K562 (cell line): ENCODE measurements at regions not wholly inside any gene's neighbourhood (a gene's known extent, or its start where the extent isn't known, plus 50 kb on each side); places are given as distances from the start of the nearest gene placed in this dataset.

Experiments used
- BHLHE40 ChIP-seq: IDR thresholded peaks from 2 replicates; pipeline ENCODE4 v1.6.1; 2011; ENCODE audit warnings: low read length, improper control_type of control experiment
- CREB1 ChIP-seq, 2 experiments: sonication (generic) in 1 of 2; formaldehyde crosslinking in 1 of 2; IDR thresholded peaks; 2 replicates each; pipeline versions ENCODE4 v1.6.1 to v1.8.0; 2012 to 2022; ENCODE audit warnings: inconsistent platforms in 1 of 2, mild to moderate bottlenecking in 1 of 2, missing genetic modification reagents in 1 of 2, moderate library complexity in 1 of 2
- GABPA ChIP-seq: fragments of 200-800 bp; sonication (Bioruptor generic); conservative IDR thresholded peaks from 2 replicates; pipeline ENCODE4 v1.6.1; 2016; ENCODE audit warnings: low read depth, missing genetic modification characterization, missing compliant biosample characterization
- HNRNPK ChIP-seq: fragments of 200-400 bp; formaldehyde crosslinking; IDR thresholded peaks from one replicate; pipeline ENCODE4 v1.6.1; 2018; ENCODE audit warnings: mild to moderate bottlenecking, low read depth, low read length; ENCODE audit not compliant: poor library complexity, severe bottlenecking
- KDM1A ChIP-seq, 2 experiments: fragments of 450-650 bp; IDR thresholded peaks; 2 replicates each; pipeline ENCODE4 v1.6.1; 2016; ENCODE audit warnings: mild to moderate bottlenecking in 2 of 2
- PCBP1 ChIP-seq: fragments of 200-400 bp; formaldehyde crosslinking; IDR thresholded peaks from 2 replicates; pipeline ENCODE4 v1.6.1; 2018; ENCODE audit warnings: mild to moderate bottlenecking, low read depth, low read length; ENCODE audit not compliant: poor library complexity, severe bottlenecking
- POLR2A ChIP-seq: fragments of 450-650 bp; conservative IDR thresholded peaks from 2 replicates; pipeline ENCODE4 v1.6.1; 2016
- POLR3A ChIP-seq: IDR thresholded peaks from 2 replicates; pipeline ENCODE4 v1.6.1; 2011; ENCODE audit warnings: borderline replicate concordance, mild to moderate bottlenecking, moderate library complexity; ENCODE audit not compliant: insufficient read length, insufficient read depth; ENCODE audit errors: extremely low read depth
- SMARCC2 ChIP-seq: fragments of 450-650 bp; IDR thresholded peaks from 2 replicates; pipeline ENCODE4 v1.6.1; 2017; ENCODE audit warnings: antibody characterized with exemption, moderate library complexity, mild to moderate bottlenecking, low read depth
- TARDBP ChIP-seq: fragments of 450-650 bp; IDR thresholded peaks from 2 replicates; pipeline ENCODE4 v1.6.1; 2016
- TBL1XR1 ChIP-seq, 2 experiments: IDR thresholded peaks; 2 replicates each; pipeline ENCODE4 v1.6.1; 2012; ENCODE audit warnings: improper control_type of control experiment in 2 of 2, low read length in 2 of 2, mild to moderate bottlenecking in 1 of 2
- ZNF584 ChIP-seq: fragments of 200-800 bp; sonication (Bioruptor generic); IDR thresholded peaks from 2 replicates; pipeline ENCODE4 v1.6.1; 2016; ENCODE audit warnings: low read depth, mild to moderate bottlenecking, missing genetic modification characterization, missing compliant biosample characterization
- TF ChIP-seq, protein P1 (sequence below): fragments of 450-650 bp; formaldehyde crosslinking; IDR thresholded peaks from 2 replicates; pipeline ENCODE4 v1.4.0; 2020; ENCODE audit warnings: mild to moderate bottlenecking, mixed read lengths
- TF ChIP-seq, protein P2 (sequence below), 3 experiments: IDR thresholded peaks in 2 of 3; conservative IDR thresholded peaks in 1 of 3; 2 replicates each; pipeline ENCODE4 v1.5.1; 2011 to 2012; ENCODE audit warnings: low read length in 3 of 3, mild to moderate bottlenecking in 3 of 3, control low read depth in 2 of 3, improper control_type of control experiment in 1 of 3, inconsistent platforms in 1 of 3, low read depth in 1 of 3, mixed read lengths in 1 of 3, moderate library complexity in 1 of 3; ENCODE audit not compliant: insufficient read depth in 2 of 3

DNA sequence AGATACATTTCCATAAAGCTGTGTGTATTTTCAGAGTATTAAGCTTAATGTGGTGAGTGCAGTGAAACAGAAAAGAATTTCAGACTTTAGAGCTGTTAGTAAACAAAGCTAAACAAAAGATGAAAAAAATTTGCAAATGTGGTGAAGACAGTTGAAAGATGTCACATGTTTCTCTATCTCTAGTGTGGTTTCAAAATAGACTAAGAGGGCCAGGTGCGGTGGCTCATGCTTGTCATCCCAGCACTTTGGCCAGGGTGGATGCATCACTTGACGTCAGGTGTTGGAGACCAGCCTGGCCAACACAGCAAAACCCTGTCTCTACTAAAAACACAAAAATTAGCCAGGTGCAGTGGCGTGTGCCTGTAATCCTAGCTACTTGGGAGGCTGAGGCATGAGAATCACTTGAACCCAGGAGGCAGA is 466.0 kb upstream of the NR2F2 start:
- no peak for TF ChIP-seq TARDBP
- no peak for TF ChIP-seq POLR2A
- no peak for TF ChIP-seq ZNF584
- TF ChIP-seq, protein P1, sequence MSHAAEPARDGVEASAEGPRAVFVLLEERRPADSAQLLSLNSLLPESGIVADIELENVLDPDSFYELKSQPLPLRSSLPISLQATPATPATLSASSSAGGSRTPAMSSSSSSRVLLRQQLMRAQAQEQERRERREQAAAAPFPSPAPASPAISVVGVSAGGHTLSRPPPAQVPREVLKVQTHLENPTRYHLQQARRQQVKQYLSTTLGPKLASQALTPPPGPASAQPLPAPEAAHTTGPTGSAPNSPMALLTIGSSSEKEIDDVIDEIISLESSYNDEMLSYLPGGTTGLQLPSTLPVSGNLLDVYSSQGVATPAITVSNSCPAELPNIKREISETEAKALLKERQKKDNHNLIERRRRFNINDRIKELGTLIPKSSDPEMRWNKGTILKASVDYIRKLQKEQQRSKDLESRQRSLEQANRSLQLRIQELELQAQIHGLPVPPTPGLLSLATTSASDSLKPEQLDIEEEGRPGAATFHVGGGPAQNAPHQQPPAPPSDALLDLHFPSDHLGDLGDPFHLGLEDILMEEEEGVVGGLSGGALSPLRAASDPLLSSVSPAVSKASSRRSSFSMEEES (CRISPR knock-in tag): no peak
- no peak for TF ChIP-seq CREB1 (IDR thresholded peaks at IDR 0.05)
- TF ChIP-seq CREB1 (CRISPR knock-in tag; IDR thresholded peaks at IDR 0.05): no peak
- TF ChIP-seq SMARCC2: no peak
- no peak for TF ChIP-seq HNRNPK
- TF ChIP-seq GABPA (tag): no peak
- TF ChIP-seq, protein P2, sequence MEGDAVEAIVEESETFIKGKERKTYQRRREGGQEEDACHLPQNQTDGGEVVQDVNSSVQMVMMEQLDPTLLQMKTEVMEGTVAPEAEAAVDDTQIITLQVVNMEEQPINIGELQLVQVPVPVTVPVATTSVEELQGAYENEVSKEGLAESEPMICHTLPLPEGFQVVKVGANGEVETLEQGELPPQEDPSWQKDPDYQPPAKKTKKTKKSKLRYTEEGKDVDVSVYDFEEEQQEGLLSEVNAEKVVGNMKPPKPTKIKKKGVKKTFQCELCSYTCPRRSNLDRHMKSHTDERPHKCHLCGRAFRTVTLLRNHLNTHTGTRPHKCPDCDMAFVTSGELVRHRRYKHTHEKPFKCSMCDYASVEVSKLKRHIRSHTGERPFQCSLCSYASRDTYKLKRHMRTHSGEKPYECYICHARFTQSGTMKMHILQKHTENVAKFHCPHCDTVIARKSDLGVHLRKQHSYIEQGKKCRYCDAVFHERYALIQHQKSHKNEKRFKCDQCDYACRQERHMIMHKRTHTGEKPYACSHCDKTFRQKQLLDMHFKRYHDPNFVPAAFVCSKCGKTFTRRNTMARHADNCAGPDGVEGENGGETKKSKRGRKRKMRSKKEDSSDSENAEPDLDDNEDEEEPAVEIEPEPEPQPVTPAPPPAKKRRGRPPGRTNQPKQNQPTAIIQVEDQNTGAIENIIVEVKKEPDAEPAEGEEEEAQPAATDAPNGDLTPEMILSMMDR (IDR thresholded peaks at IDR 0.05 in 2 of 3, conservative IDR thresholded peaks at IDR 0.05 in 1 of 3; ENCODE audit: insufficient read depth in 2 of 3, low read depth in 1 of 3, low read length in 3 of 3): no peak
- no peak for TF ChIP-seq PCBP1
- TF ChIP-seq KDM1A (IDR thresholded peaks at IDR 0.05): no peak
- TF ChIP-seq POLR3A: no peak
- no peak for TF ChIP-seq TBL1XR1 (IDR thresholded peaks at IDR 0.05; ENCODE audit: low read length in 2 of 2)
- no peak for TF ChIP-seq BHLHE40
